Stomach smooth muscle (tissue), 2 donors: ENCODE measurements at regions not wholly inside any gene's neighbourhood (a gene's known extent, or its start where the extent isn't known, plus 50 kb on each side); places are given as distances from the start of the nearest gene placed in this dataset.

Source experiments
- H3K27ac ChIP-seq: one replicate; pipeline ENCODE4 v1.7.0; 2013; ENCODE audit warnings: mild to moderate bottlenecking, low read length, inconsistent platforms
- H3K27me3 ChIP-seq, 2 donors: one replicate each; pipeline ENCODE4 v1.7.0; 2013; ENCODE audit warnings: low read length in 2 of 2; ENCODE audit not compliant: insufficient read depth in 2 of 2, control insufficient read depth in 1 of 2
- H3K36me3 ChIP-seq, 2 donors: one replicate each; pipeline ENCODE4 v1.7.0; 2013; ENCODE audit warnings: low read length in 2 of 2; ENCODE audit not compliant: control insufficient read depth in 2 of 2, insufficient read depth in 2 of 2
- H3K4me1 ChIP-seq: one replicate; pipeline ENCODE4 v1.7.0; 2013; ENCODE audit warnings: low read length; ENCODE audit not compliant: control insufficient read depth, insufficient read depth
- H3K4me3 ChIP-seq, 2 donors: one replicate each; pipeline ENCODE4 v1.7.0; 2013; ENCODE audit warnings: low read length in 2 of 2
- H3K9ac ChIP-seq, 2 donors: one replicate each; pipeline ENCODE4 v1.7.0; 2013; ENCODE audit warnings: low read length in 2 of 2, mild to moderate bottlenecking in 1 of 2
- H3K9me3 ChIP-seq, 2 donors: one replicate each; pipeline ENCODE4 v1.7.0; 2013; ENCODE audit warnings: low read length in 2 of 2; ENCODE audit not compliant: control insufficient read depth in 2 of 2
- donor health status: healthy.
- donor health status: Pancreatic carcinoma.

GRCh38 chr11:112805658-112806057 is 155.6 kb upstream of the NCAM1 start:
- no peaks in the 10 kb centered on the region for H3K27me3 ChIP-seq
- H3K27ac ChIP-seq, result peak overlapping the region; percentile 98
- H3K9me3 ChIP-seq, result no peaks in the 10 kb centered on the region
- no peak overlapping the region for H3K4me3 ChIP-seq
- H3K9ac ChIP-seq, result no peak overlapping the region
- H3K36me3 ChIP-seq, result no peaks in the 10 kb centered on the region
- peaks cover 62% of the 10 kb centered on the region for H3K4me1 ChIP-seq

GRCh38 chr11:112806256-112806655 is 155.0 kb upstream of the NCAM1 start:
- H3K9me3 ChIP-seq, result no peaks in the 10 kb centered on the region
- no peak overlapping the region for H3K4me3 ChIP-seq
- peaks cover 61% of the 10 kb centered on the region for H3K4me1 ChIP-seq
- no peak overlapping the region for H3K9ac ChIP-seq
- H3K27me3 ChIP-seq, result no peaks in the 10 kb centered on the region
- H3K36me3 ChIP-seq, result no peaks in the 10 kb centered on the region
- peak overlapping the region; percentile 98 for H3K27ac ChIP-seq

- H3K9ac ChIP-seq, result no peak overlapping the region
- H3K27me3 ChIP-seq, result no peaks in the 10 kb centered on the region
Measured at GRCh38 chr11:112806876-112807275, 154.3 kb upstream of the NCAM1 start.

GRCh38 chr11:112809429-112809828 is 151.8 kb upstream of the NCAM1 start:
- H3K9me3 ChIP-seq, result no peaks in the 10 kb centered on the region
- H3K36me3 ChIP-seq, result no peaks in the 10 kb centered on the region
- peak overlapping the region; percentile 98 for H3K27ac ChIP-seq
- peaks cover 57% of the 10 kb centered on the region for H3K4me1 ChIP-seq
- H3K9ac ChIP-seq, result peak overlapping the region in 1 of 2 donors; percentile 29
- H3K27me3 ChIP-seq, result no peaks in the 10 kb centered on the region
- H3K4me3 ChIP-seq, result no peak overlapping the region

More at GRCh38 chr11:112806876-112807275, 154.3 kb upstream of the NCAM1 start:
- no peaks in the 10 kb centered on the region for H3K9me3 ChIP-seq
- H3K4me1 ChIP-seq, result peaks cover 59% of the 10 kb centered on the region
- peak overlapping the region; percentile 98 for H3K27ac ChIP-seq
- H3K4me3 ChIP-seq, result no peak overlapping the region
- no peaks in the 10 kb centered on the region for H3K36me3 ChIP-seq

GRCh38 chr11:112810951-112811350 is 150.3 kb upstream of the NCAM1 start:
- Histone ChIP-seq H3K36me3 (no peaks in the 10 kb centered on the region), H3K9me3 (no peaks in the 10 kb centered on the region), H3K4me3 (no peak overlapping the region), H3K27ac (peak overlapping the region; percentile 98), H3K4me1 (peaks cover 51% of the 10 kb centered on the region), H3K9ac (no peak overlapping the region), H3K27me3 (no peaks in the 10 kb centered on the region)

- H3K4me1 ChIP-seq, result peaks cover 42% of the 10 kb centered on the region
- H3K27ac ChIP-seq, result peak overlapping the region; percentile 98
- H3K36me3 ChIP-seq, result no peaks in the 10 kb centered on the region
- peak overlapping the region in 1 of 2 donors; percentile 11 for H3K4me3 ChIP-seq
- H3K9me3 ChIP-seq, result no peaks in the 10 kb centered on the region
- no peaks in the 10 kb centered on the region for H3K27me3 ChIP-seq
- H3K9ac ChIP-seq, result no peak overlapping the region
Measured at GRCh38 chr11:112811783-112812182, 149.4 kb upstream of the NCAM1 start.

- Histone ChIP-seq H3K36me3 (no peaks in the 10 kb centered on the region), H3K4me1 (peaks cover 35% of the 10 kb centered on the region), H3K4me3 (no peak overlapping the region), H3K27ac (no peak overlapping the region), H3K27me3 (no peaks in the 10 kb centered on the region), H3K9ac (no peak overlapping the region), H3K9me3 (no peaks in the 10 kb centered on the region)
Measured at GRCh38 chr11:112812729-112813128, 148.5 kb upstream of the NCAM1 start.

GRCh38 chr11:112814168-112814567 is 147.1 kb upstream of the NCAM1 start:
- H3K4me1 ChIP-seq, result peaks cover 22% of the 10 kb centered on the region
- H3K27ac ChIP-seq, result no peak overlapping the region
- no peaks in the 10 kb centered on the region for H3K27me3 ChIP-seq
- H3K36me3 ChIP-seq, result no peaks in the 10 kb centered on the region
- no peaks in the 10 kb centered on the region for H3K9me3 ChIP-seq
- no peak overlapping the region for H3K9ac ChIP-seq
- H3K4me3 ChIP-seq, result no peak overlapping the region

- Histone ChIP-seq H3K4me3 (no peak overlapping the region), H3K36me3 (no peaks in the 10 kb centered on the region), H3K9ac (no peak overlapping the region), H3K27ac (no peak overlapping the region), H3K27me3 (no peaks in the 10 kb centered on the region), H3K4me1 (no peaks in the 10 kb centered on the region), H3K9me3 (no peaks in the 10 kb centered on the region)
Measured at GRCh38 chr11:112817376-112817775, 143.8 kb upstream of the NCAM1 start.

- Histone ChIP-seq H3K36me3 (no peaks in the 10 kb centered on the region), H3K4me3 (no peak overlapping the region), H3K9ac (no peak overlapping the region), H3K27ac (no peak overlapping the region), H3K27me3 (no peaks in the 10 kb centered on the region), H3K4me1 (peaks cover 3% of the 10 kb centered on the region), H3K9me3 (no peaks in the 10 kb centered on the region)
Measured at GRCh38 chr11:112822478-112823274, 138.5 kb upstream of the NCAM1 start.

GRCh38 chr11:112826026-112826425 is 135.2 kb upstream of the NCAM1 start:
- Histone ChIP-seq H3K4me1 (peaks cover 3% of the 10 kb centered on the region), H3K9me3 (no peaks in the 10 kb centered on the region), H3K36me3 (no peaks in the 10 kb centered on the region), H3K27me3 (no peaks in the 10 kb centered on the region), H3K27ac (no peak overlapping the region), H3K4me3 (no peak overlapping the region), H3K9ac (no peak overlapping the region)
